Activated T-helper 17 cell treated with anti-CD3 and anti-CD28 coated beads, Interleukin-2, amount 50 U/mL, for 72 hours (primary cell): ENCODE measurements at regions not wholly inside any gene's neighbourhood (a gene's known extent, or its start where the extent isn't known, plus 50 kb on each side); places are given as distances from the start of the nearest gene placed in this dataset.

Experiments used
- ATAC-seq: fragments of 150-1000 bp; cut with Tn5 transposase; replicated peaks from 2 replicates; pipeline ENCODE4 v1.10.0; 2021; ENCODE audit warnings: mild to moderate bottlenecking, moderate library complexity
- H3K27ac Mint-ChIP-seq: one replicate; pipeline ENCODE4 v1.8.0; 2022; ENCODE audit warnings: mixed read lengths
- H3K27me3 Mint-ChIP-seq: one replicate; pipeline ENCODE4 v1.8.0; 2022; ENCODE audit warnings: mixed read lengths
- H3K36me3 Mint-ChIP-seq: one replicate; pipeline ENCODE4 v1.8.0; 2022; ENCODE audit warnings: low read depth, mild to moderate bottlenecking, mixed read lengths
- H3K4me1 Mint-ChIP-seq: one replicate; pipeline ENCODE4 v1.8.0; 2022; ENCODE audit warnings: mixed read lengths
- H3K4me3 Mint-ChIP-seq: one replicate; pipeline ENCODE4 v1.8.0; 2022; ENCODE audit warnings: mild to moderate bottlenecking, mixed read lengths
- H3K9me3 Mint-ChIP-seq: one replicate; pipeline ENCODE4 v1.8.0; 2022; ENCODE audit warnings: mixed read lengths

DNA sequence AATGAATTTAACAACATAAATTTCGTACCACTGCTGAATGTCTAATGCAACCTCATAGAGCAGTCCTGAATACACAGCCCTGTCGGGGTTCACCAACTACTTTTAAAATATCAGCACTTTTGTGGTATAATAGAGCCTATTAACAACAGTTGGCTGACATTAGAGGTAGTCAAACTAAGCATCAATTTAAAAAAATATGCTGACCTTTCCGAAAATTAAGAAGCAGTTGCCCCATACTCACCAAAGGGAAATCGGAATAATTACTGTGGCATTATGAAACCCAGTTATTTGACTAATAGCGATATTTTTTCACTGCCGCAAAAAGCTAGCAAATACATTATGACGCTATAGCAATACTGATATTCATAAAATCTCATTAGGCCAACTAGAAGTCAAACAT is 273.5 kb upstream of the PPARGC1A start:
- ATAC-seq, result no peak
- H3K27me3 Mint-ChIP-seq, result no peaks in the 10 kb centered on the region
- H3K27ac Mint-ChIP-seq, result no peak overlapping the region
- H3K9me3 Mint-ChIP-seq, result peaks cover 9% of the 10 kb centered on the region
- H3K4me1 Mint-ChIP-seq, result no peaks in the 10 kb centered on the region
- no peaks in the 10 kb centered on the region for H3K36me3 Mint-ChIP-seq
- H3K4me3 Mint-ChIP-seq, result no peak overlapping the region

DNA sequence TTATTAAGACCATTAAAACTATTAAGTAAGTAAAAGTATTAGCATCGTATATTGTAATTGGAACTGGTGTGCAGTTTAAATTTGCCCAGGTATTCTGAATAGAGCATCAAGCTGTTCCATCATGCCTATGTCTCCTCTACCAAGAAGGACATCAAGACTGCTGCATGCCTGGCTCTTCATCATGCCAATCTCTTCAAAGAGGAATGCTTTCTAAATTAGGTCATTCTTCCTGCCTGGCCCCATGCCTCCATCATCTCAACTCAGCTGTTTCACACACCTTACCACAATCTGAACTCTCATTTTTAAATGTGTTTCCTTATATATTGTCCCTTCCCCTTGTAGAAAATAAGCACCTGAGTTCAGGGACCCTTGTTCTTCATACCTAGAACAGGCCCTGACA is 270.5 kb upstream of the PPARGC1A start:
- no peak for ATAC-seq
- Mint-ChIP-seq H3K27ac (no peak overlapping the region), H3K4me1 (no peaks in the 10 kb centered on the region), H3K36me3 (no peaks in the 10 kb centered on the region), H3K9me3 (peaks cover 10% of the 10 kb centered on the region), H3K27me3 (no peaks in the 10 kb centered on the region), H3K4me3 (no peak overlapping the region)

DNA sequence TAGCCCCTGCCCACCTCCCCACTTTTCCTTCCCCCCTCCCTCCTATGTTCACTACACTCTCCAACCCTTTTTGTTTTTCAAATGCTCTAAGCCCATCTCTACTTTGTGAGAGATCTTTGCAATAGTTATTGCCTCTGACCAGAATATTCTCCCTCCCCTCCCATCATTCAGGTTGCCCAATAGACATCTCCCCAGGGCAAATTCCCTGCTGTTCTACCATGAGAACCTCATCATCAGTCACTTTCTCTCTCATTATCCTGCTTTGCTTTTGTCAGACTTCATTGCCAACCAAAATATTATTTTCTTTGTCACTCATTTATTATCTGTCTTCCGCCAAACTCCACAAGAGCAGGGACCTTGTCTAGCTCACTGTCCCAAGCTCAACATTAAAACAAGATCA is 268.2 kb upstream of the PPARGC1A start:
- ATAC-seq, result no peak

DNA sequence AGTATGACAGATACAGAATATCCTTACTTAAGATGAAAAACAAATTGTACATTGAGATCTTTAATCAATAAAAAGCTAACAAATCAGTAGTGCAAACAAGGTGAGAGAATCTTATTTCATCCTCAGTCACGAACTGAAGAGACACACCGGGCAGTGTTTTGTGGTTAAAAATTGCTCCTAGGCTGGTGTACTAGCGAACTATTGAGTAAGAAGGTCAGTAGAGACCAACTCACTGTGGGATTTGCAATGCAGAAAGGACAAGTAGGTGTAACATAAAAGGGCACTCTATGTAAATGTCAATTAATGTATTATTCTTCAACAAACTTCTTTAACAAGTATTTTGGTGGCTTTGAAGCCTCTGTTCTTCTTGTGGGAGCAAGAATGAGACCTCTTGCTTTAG is 260.2 kb upstream of the PPARGC1A start:
- H3K4me3 Mint-ChIP-seq, result no peak overlapping the region
- peaks cover 6% of the 10 kb centered on the region for H3K9me3 Mint-ChIP-seq
- no peaks in the 10 kb centered on the region for H3K27me3 Mint-ChIP-seq
- ATAC-seq, result no peak
- no peaks in the 10 kb centered on the region for H3K36me3 Mint-ChIP-seq
- H3K4me1 Mint-ChIP-seq, result no peaks in the 10 kb centered on the region
- no peak overlapping the region for H3K27ac Mint-ChIP-seq

More for the DNA sequence above, 268.2 kb upstream of the PPARGC1A start:
- Mint-ChIP-seq H3K27ac (no peak overlapping the region), H3K27me3 (no peaks in the 10 kb centered on the region), H3K4me1 (no peaks in the 10 kb centered on the region), H3K9me3 (peaks cover 16% of the 10 kb centered on the region), H3K4me3 (no peak overlapping the region), H3K36me3 (no peaks in the 10 kb centered on the region)

DNA sequence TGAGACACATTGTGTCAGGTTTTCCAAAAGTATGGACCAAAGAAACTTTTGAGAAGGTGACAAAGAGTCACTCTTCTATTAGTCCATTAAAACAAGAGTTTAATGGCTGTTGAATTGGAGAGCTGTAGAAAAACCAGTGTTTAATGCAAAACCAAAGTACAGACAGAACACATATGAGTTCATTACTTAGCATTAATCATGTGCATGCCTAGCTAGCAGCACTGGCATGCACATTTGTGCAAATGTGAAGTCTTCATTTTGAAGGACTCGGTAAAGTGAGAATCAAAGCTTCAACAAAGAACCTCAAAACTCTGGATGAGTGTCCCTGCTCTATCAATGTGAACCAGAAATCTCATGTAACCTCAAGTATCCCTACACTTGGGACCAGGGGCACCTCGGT is 256.3 kb upstream of the PPARGC1A start:
- Mint-ChIP-seq H3K4me1 (no peaks in the 10 kb centered on the region), H3K36me3 (no peaks in the 10 kb centered on the region), H3K27me3 (no peaks in the 10 kb centered on the region), H3K27ac (no peak overlapping the region), H3K9me3 (no peaks in the 10 kb centered on the region), H3K4me3 (no peak overlapping the region)
- ATAC-seq, result no peak

DNA sequence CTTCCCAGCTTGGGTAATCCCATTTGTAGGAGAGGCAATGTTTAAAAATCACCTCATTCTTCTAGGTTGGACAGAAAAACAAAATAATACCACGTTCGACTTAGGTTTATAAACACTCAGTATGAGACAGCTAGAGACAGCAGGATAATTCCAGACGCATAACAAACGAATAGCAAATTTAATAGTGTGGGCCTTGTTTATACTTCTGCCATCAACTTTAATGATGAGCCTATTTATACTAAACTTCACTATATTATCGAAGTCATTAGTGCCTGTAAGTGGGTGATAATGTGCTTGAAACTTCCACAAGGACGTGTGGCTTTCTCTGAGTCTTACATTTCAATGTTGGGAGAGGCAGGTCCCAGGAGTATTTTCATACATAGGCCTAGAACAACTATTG is 255.7 kb upstream of the PPARGC1A start:
- Mint-ChIP-seq H3K36me3 (no peaks in the 10 kb centered on the region), H3K9me3 (no peaks in the 10 kb centered on the region), H3K4me3 (no peak overlapping the region), H3K27ac (no peak overlapping the region), H3K27me3 (no peaks in the 10 kb centered on the region), H3K4me1 (no peaks in the 10 kb centered on the region)
- ATAC-seq, result no peak

DNA sequence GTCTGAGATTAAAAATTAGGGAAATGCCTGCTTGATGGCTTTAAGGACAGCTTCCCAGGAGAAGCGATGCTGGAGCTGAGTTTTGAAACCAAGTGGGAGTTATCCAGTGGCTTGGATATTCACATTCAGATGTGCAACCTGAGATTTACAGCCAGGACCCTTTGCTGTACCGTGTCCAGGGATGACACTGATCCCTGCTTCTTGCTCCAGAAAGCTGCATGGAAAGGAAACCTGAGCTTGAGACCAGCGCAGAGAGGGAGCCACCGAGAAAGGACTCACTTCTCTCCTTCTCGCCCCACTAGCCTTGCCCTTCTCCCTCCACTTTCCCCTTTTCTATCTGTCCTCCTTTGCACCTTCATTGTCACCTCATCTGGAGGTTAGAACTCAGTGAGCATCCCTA is 254.5 kb upstream of the PPARGC1A start:
- Mint-ChIP-seq H3K36me3 (no peaks in the 10 kb centered on the region), H3K27me3 (no peaks in the 10 kb centered on the region), H3K4me3 (no peak overlapping the region), H3K9me3 (no peaks in the 10 kb centered on the region), H3K27ac (no peak overlapping the region), H3K4me1 (no peaks in the 10 kb centered on the region)
- no peak for ATAC-seq

DNA sequence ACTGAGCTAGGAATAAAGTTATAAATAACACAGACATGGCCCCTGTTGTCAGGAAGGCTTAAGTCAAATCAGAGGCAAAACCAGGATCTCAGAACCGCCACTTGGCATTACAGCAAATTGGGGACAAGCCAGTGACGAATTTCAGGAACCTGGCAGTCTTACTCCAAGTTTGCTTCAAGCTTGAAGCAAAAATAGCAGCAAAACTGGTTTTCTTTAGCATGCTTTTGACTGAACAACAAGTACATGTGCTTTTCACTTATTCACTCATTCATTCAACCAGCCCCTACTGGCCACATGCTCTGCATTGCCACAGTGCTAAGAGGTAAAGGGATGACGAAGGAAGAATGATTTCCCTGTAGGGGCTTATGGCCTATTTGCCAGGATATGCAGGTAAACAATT is 253.9 kb upstream of the PPARGC1A start:
- Mint-ChIP-seq H3K4me3 (no peak overlapping the region), H3K9me3 (no peaks in the 10 kb centered on the region), H3K27me3 (no peaks in the 10 kb centered on the region), H3K4me1 (no peaks in the 10 kb centered on the region), H3K36me3 (no peaks in the 10 kb centered on the region), H3K27ac (no peak overlapping the region)
- ATAC-seq, result no peak

DNA sequence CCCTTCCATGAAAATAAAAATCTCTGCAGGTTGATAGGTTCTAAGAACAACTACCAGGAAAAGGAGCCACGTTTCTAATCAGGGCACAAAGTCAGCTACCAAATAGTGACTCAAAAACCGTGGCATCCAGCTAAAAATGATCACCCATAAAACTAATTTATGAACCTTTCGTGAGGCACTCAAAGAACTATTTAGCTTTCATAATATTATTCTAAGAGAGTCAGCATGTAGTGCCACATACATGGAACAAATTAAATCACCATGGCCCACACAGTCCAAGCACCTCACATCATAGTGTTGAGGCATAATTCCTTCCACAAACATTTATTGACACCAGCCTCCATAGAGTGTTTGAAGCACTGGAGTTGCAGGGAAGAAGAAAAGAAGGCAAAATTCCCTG is 252.0 kb upstream of the PPARGC1A start:
- no peaks in the 10 kb centered on the region for H3K4me1 Mint-ChIP-seq
- no peaks in the 10 kb centered on the region for H3K9me3 Mint-ChIP-seq
- no peak overlapping the region for H3K4me3 Mint-ChIP-seq
- H3K27ac Mint-ChIP-seq, result no peak overlapping the region
- H3K27me3 Mint-ChIP-seq, result no peaks in the 10 kb centered on the region
- no peak for ATAC-seq
- no peaks in the 10 kb centered on the region for H3K36me3 Mint-ChIP-seq

DNA sequence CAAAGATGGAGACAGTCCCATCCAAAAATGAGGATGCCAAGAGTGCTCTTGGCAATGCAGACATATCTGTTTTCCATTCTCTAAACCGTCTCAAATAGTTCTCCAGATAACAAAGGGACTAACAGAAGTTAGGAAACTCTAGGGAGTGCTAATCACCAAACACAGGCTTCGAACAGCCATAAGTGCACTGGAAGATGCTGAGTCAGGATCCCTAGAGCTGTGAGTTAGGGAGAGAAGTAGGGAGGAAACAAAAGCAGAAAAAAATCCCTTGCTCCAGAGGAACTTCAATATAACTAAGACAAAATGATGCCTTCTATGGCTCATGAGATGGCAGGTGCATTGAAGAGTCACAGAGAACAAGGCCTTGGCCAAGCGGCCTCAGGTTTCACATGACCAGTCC is 251.0 kb upstream of the PPARGC1A start:
- no peaks in the 10 kb centered on the region for H3K4me1 Mint-ChIP-seq
- H3K9me3 Mint-ChIP-seq, result peaks cover 2% of the 10 kb centered on the region
- H3K4me3 Mint-ChIP-seq, result no peak overlapping the region
- H3K27ac Mint-ChIP-seq, result no peak overlapping the region
- no peak for ATAC-seq
- no peaks in the 10 kb centered on the region for H3K36me3 Mint-ChIP-seq
- H3K27me3 Mint-ChIP-seq, result no peaks in the 10 kb centered on the region

DNA sequence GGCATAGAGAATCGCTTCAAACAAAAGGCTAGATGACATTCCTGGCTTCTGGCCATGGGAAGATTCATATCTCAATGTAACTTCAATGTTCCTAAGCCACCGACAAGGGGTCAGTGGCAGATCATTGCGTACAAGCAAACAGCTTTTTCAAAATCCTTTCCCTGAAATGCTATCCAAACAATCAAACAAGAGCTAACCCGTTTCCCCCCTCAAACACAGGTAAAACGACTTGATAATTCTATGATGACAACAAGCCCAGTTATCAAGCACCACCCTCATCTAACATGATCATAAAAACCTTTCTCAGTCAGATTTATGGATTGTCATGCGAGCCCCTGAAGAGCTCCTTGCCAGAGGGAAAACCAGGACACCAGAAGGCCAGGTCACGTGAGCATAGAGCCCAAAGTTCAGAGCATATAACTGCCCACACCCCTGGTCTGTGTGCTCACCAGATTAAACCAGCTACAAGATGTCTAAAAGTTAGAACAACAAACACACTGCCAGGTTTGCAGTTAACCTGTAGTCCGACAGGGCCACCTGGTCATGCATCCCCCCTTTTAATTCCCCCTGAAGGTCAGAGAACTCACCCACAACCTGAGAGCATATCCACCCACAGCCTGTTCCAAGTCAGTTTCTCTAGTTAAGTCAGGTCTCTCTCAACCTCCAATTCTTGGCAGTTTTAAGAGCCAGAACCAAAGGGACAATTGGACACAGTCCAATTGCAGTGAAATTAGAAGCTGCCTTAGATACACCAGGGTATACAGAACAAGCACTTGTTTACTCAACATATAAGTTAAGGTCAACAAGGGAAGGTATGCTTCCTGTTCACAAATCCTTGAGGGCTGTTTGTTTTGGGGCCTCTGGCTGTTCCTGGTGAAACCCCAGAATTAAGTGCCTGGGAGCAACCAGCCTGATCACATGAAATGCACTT is 248.1 kb upstream of the PPARGC1A start:
- Mint-ChIP-seq H3K4me1 (no peaks in the 10 kb centered on the region), H3K4me3 (no peak overlapping the region), H3K9me3 (peaks cover 7% of the 10 kb centered on the region), H3K36me3 (no peaks in the 10 kb centered on the region), H3K27me3 (no peaks in the 10 kb centered on the region), H3K27ac (no peak overlapping the region)
- no peak for ATAC-seq

DNA sequence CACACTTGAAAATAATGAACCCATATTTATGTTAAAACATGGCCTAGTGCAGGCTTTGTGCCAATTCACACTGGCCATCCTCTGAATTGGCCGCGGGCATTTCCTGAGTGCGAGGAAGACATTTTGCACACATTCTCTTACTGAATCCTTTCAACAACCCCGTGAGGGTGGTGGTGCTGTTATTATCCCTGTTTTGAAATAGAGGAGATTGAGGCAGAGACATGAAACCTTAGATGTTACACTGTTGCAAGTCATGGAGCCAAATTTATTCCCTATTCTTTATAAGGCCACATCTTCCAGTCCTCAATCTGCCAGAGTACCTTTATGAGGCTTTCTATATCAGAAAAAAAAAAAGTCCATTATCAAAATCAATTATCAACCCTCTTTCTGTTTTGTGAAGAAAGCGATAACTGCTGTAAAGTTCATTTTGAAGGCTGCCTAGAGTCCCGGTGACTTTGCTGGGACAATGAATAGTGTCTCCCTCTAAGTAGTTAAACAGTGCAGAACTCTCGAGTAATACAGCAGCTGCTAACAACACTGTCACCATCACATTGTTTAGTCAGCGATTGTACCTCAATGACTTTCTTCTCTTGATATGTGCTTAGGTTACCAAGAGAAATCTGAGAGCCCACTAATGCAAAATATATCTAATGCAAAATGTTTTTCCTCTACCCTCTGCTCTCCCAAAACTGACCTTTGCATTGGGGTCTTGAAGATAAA is 242.3 kb upstream of the PPARGC1A start:
- Mint-ChIP-seq H3K9me3 (peaks cover 7% of the 10 kb centered on the region), H3K27ac (no peak overlapping the region), H3K36me3 (no peaks in the 10 kb centered on the region), H3K4me3 (no peak overlapping the region), H3K4me1 (no peaks in the 10 kb centered on the region), H3K27me3 (no peaks in the 10 kb centered on the region)
- ATAC-seq, result no peak

DNA sequence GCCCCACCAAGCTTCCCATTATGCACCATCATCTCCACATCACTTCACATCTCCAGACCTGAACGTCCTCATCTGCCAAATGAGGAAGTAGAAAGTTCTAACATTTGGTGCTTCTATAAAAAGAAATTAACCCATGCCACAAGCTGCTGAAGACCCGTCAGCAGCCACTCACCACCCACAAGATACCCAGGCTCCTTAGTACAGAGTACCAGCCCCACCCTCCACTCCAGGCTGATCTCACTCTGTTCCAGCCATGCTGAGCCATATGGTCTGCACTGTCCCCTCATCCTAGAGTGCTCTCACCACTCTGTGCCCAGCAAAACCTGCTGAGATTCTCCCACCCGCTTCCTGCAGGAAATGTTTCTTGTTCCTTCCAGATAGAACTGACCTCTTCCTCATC is 240.8 kb upstream of the PPARGC1A start:
- no peaks in the 10 kb centered on the region for H3K4me1 Mint-ChIP-seq
- no peak overlapping the region for H3K27ac Mint-ChIP-seq
- no peak overlapping the region for H3K4me3 Mint-ChIP-seq
- no peaks in the 10 kb centered on the region for H3K36me3 Mint-ChIP-seq
- H3K9me3 Mint-ChIP-seq, result peaks cover 3% of the 10 kb centered on the region
- no peaks in the 10 kb centered on the region for H3K27me3 Mint-ChIP-seq
- ATAC-seq, result no peak

DNA sequence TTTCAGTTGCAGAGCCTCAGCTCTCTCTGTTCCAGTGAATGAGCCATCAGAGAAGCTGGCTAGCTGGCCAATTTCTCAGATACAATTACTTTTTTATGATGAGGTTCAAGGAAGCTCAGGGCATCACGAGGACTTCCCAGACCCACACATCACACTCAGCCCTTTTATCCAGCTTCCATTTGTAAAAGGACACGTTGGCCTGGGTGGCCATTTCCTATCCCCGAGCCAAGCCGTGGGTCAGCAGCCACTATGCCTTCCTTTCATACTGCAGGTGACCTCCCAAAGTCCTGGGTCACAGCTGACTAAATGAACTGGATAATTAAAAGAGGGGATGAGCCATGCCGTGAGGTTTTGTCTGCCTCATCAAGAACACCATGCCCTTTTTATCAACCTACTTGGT is 236.9 kb upstream of the PPARGC1A start:
- ATAC-seq, result no peak
- H3K27ac Mint-ChIP-seq, result no peak overlapping the region
- no peaks in the 10 kb centered on the region for H3K36me3 Mint-ChIP-seq
- H3K9me3 Mint-ChIP-seq, result no peaks in the 10 kb centered on the region
- H3K4me3 Mint-ChIP-seq, result no peak overlapping the region
- no peaks in the 10 kb centered on the region for H3K4me1 Mint-ChIP-seq
- H3K27me3 Mint-ChIP-seq, result no peaks in the 10 kb centered on the region
